Endothelial cell of umbilical vein (primary cell): ENCODE measurements at regions not wholly inside any gene's neighbourhood (a gene's known extent, or its start where the extent isn't known, plus 50 kb on each side); places are given as distances from the start of the nearest gene placed in this dataset.

Experiments
- CTCF ChIP-seq, 2 donors: IDR thresholded peaks; 1 replicate in 1 of 2; 2 replicates in 1 of 2; pipeline ENCODE4 v1.5.1; 2011; ENCODE audit warnings: low read length in 2 of 2, mild to moderate bottlenecking in 2 of 2, moderate library complexity in 2 of 2, control low read depth in 1 of 2, inconsistent platforms in 1 of 2, low read depth in 1 of 2; ENCODE audit not compliant: insufficient read depth in 1 of 2; ENCODE audit errors: extremely low read depth in 1 of 2
- EZH2 ChIP-seq: IDR thresholded peaks from 2 replicates; pipeline ENCODE4 v1.6.1; 2012; ENCODE audit warnings: borderline replicate concordance, low read depth, mild to moderate bottlenecking, moderate library complexity, low read length, inconsistent platforms; ENCODE audit not compliant: severe bottlenecking
- FOS ChIP-seq: IDR thresholded peaks from 2 replicates; pipeline ENCODE4 v1.6.1; 2011; ENCODE audit warnings: mild to moderate bottlenecking, low read length, moderate library complexity, borderline replicate concordance; ENCODE audit not compliant: insufficient read depth
- GATA2 ChIP-seq: IDR thresholded peaks from 2 replicates; pipeline ENCODE4 v1.7.0; 2011; ENCODE audit warnings: low read depth, mild to moderate bottlenecking, moderate library complexity, mixed read lengths, low read length; ENCODE audit not compliant: insufficient read length, insufficient read depth
- JUN ChIP-seq: IDR thresholded peaks from 2 replicates; pipeline ENCODE4 v1.6.1; 2011; ENCODE audit warnings: borderline replicate concordance, low read depth; ENCODE audit not compliant: insufficient read length, insufficient read depth
- POLR2A ChIP-seq: IDR thresholded peaks from 2 replicates; pipeline ENCODE4 v1.6.1; 2012; ENCODE audit warnings: low read depth, mild to moderate bottlenecking, control low read depth, low read length
- POLR2AphosphoS5 ChIP-seq: IDR thresholded peaks from 2 replicates; pipeline ENCODE4 v1.6.1; 2012; ENCODE audit warnings: low read depth, mild to moderate bottlenecking, control low read depth, low read length, moderate library complexity; ENCODE audit not compliant: insufficient read depth

GRCh38 chr5:17917465-17917864 lies 283.2 kb downstream of the TAF11L14 start:
- no peak for TF ChIP-seq POLR2AphosphoS5
- no peak for TF ChIP-seq CTCF (IDR thresholded peaks at IDR 0.05; ENCODE audit: extremely low read depth in 1 of 2, insufficient read depth in 1 of 2, low read depth in 1 of 2, low read length in 2 of 2)
- TF ChIP-seq POLR2A, result no peak
- no peak for TF ChIP-seq EZH2
- no peak for TF ChIP-seq FOS
- no peak for TF ChIP-seq JUN
- TF ChIP-seq GATA2, result no peak
